Transverse colon (tissue), 4 donors: ENCODE measurements at regions not wholly inside any gene's neighbourhood (a gene's known extent, or its start where the extent isn't known, plus 50 kb on each side); places are given as distances from the start of the nearest gene placed in this dataset.

Experiments used
- EP300 ChIP-seq: sonication (generic); formaldehyde crosslinking; IDR thresholded peaks from one replicate; pipeline ENCODE4 v1.6.1; 2017; ENCODE audit warnings: antibody characterized with exemption, low read depth
- POLR2A ChIP-seq: fragments of 450-650 bp; IDR thresholded peaks from one replicate; pipeline ENCODE4 v1.6.1; 2016; ENCODE audit warnings: antibody characterized with exemption, mild to moderate bottlenecking, moderate library complexity
- POLR2AphosphoS5 ChIP-seq, 3 donors: sonication (generic); formaldehyde crosslinking; IDR thresholded peaks; one replicate each; pipeline ENCODE4 v1.6.1; 2016; ENCODE audit warnings: antibody characterized with exemption in 3 of 3
- TF ChIP-seq, protein P1 (sequence below), 5 experiments: fragments of 200-600 bp in 3 of 5; fragments of 450-650 bp in 2 of 5; sonication (generic) in 3 of 5; IDR thresholded peaks; 1 replicate in 2 of 5; 2 replicates in 3 of 5; pipeline ENCODE4 v1.5.1; 2016 to 2017; ENCODE audit warnings: antibody characterized with exemption in 5 of 5, inconsistent platforms in 3 of 5, mild to moderate bottlenecking in 2 of 5, moderate library complexity in 1 of 5

DNA sequence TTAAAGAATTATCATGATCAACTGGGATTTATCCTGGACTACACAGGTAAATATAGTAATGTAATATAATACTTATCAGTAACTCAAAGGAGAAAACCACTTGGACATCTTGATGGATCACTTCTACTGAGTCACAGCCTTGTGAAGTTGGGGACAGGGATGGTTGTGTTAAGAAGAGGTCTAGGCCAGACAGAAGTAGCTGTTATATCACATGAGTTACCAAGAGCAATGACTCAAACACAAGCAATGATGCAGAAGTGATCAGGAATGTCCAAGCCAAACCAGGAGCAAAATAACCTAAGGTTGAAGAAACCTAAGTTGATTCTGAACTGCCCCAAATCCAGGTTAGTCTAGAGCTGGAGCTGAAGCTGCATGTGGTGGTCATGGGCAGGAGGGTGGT is 424.5 kb upstream of the DAB1 start:
- TF ChIP-seq, protein P1, sequence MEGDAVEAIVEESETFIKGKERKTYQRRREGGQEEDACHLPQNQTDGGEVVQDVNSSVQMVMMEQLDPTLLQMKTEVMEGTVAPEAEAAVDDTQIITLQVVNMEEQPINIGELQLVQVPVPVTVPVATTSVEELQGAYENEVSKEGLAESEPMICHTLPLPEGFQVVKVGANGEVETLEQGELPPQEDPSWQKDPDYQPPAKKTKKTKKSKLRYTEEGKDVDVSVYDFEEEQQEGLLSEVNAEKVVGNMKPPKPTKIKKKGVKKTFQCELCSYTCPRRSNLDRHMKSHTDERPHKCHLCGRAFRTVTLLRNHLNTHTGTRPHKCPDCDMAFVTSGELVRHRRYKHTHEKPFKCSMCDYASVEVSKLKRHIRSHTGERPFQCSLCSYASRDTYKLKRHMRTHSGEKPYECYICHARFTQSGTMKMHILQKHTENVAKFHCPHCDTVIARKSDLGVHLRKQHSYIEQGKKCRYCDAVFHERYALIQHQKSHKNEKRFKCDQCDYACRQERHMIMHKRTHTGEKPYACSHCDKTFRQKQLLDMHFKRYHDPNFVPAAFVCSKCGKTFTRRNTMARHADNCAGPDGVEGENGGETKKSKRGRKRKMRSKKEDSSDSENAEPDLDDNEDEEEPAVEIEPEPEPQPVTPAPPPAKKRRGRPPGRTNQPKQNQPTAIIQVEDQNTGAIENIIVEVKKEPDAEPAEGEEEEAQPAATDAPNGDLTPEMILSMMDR (IDR thresholded peaks at IDR 0.05): no peak
- TF ChIP-seq POLR2A (no peak), EP300 (no peak), POLR2AphosphoS5 (IDR thresholded peaks at IDR 0.05) (no peak)
